GM12873 (cell line): ENCODE measurements at regions not wholly inside any gene's neighbourhood (a gene's known extent, or its start where the extent isn't known, plus 50 kb on each side); places are given as distances from the start of the nearest gene placed in this dataset.

ENCODE experiments used
- CTCF ChIP-seq: IDR thresholded peaks from 2 replicates; pipeline ENCODE4 v1.5.1; 2012; ENCODE audit warnings: low read depth, mild to moderate bottlenecking, moderate library complexity, low read length, control low read depth; ENCODE audit not compliant: insufficient read depth; ENCODE audit errors: missing control alignments

GRCh38 chr9:13587571-13587970, 308.1 kb upstream of the MPDZ start:
- TF ChIP-seq CTCF: no peak

GRCh38 chr9:13586587-13587374, 307.3 kb upstream of the MPDZ start:
- TF ChIP-seq CTCF: no peak

GRCh38 chr9:13580760-13581159, 301.3 kb upstream of the MPDZ start:
- no peak for TF ChIP-seq CTCF

- no peak for TF ChIP-seq CTCF
Observed at GRCh38 chr9:13580131-13580530, 300.6 kb upstream of the MPDZ start.

GRCh38 chr9:13576101-13576500, 296.6 kb upstream of the MPDZ start:
- no peak for TF ChIP-seq CTCF

GRCh38 chr9:13575558-13575957, 296.1 kb upstream of the MPDZ start:
- TF ChIP-seq CTCF: no peak

- no peak for TF ChIP-seq CTCF
Observed at GRCh38 chr9:13570068-13570974, 290.8 kb upstream of the MPDZ start.
